ENCODE measurements at regions not wholly inside any gene's neighbourhood (a gene's known extent, or its start where the extent isn't known, plus 50 kb on each side); places are given as distances from the start of the nearest gene placed in this dataset.

DNA sequence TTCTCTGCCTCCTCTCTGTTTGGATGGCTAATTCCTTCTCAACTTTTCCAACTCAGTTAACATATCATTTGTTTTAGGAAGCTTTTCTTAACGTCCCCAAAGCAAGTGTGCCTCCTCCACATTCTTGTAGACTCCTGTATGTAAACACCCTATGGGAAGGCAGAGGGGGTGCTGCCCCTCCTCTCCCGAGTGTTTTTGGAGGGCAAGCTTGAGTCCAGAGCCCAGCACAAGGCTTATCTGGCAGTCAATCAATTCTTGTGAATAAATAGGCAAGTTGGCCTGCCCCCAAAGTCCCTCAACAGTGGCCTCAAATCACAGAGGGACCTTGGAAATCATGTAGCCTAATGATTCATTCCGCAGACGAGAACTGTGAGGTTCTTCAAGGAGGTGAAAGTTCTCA, 305.6 kb downstream of the RPS24 start:
- Histone ChIP-seq H3K27me3 (ENCODE audit: insufficient read depth, low read length) (peaks cover 13% of the 10 kb centered on the region; the same call in 1 of the 2 replicates), H3K79me2 (ENCODE audit: insufficient read depth, low read length) (no peaks in the 10 kb centered on the region), H2AFZ (ENCODE audit: low read depth, low read length, poor library complexity, severe bottlenecking) (no peak overlapping the region), H4K20me1 (ENCODE audit: insufficient read depth) (no peaks in the 10 kb centered on the region), H3K9me2 (ENCODE audit: insufficient read depth) (no peaks in the 10 kb centered on the region), H3K4me1 (ENCODE audit: control insufficient read depth in 1 of 2, insufficient read depth in 2 of 2, low read length in 2 of 2) (no peaks in the 10 kb centered on the region), H3K9me3 (ENCODE audit: control insufficient read depth in 1 of 2, insufficient read depth in 1 of 2, low read depth in 1 of 2, low read length in 2 of 2) (no peaks in the 10 kb centered on the region), H3K27ac (ENCODE audit: low read depth, low read length) (no peak overlapping the region), H3K4me3 (replicated peaks in 1 of 2; ENCODE audit: low read depth in 1 of 2, low read length in 2 of 2) (no peak overlapping the region), H3K36me3 (ENCODE audit: control insufficient read depth in 1 of 2, insufficient read depth in 2 of 2, low read length in 2 of 2) (no peaks in the 10 kb centered on the region), H3K9ac (ENCODE audit: low read length) (no peak overlapping the region), H3K4me2 (ENCODE audit: low read length) (no peak overlapping the region)
- intact Hi-C loops (cut with micrococcal nuclease) = no loop called here
- TF ChIP-seq POLR2AphosphoS5 (IDR thresholded peaks at IDR 0.05; ENCODE audit: low read depth, low read length) (no peak), CBX3 (IDR thresholded peaks at IDR 0.05; ENCODE audit: low read depth) (no peak), MAX (IDR thresholded peaks at IDR 0.05) (no peak), YY1 (IDR thresholded peaks at IDR 0.05; ENCODE audit: extremely low read depth, insufficient replicate concordance, low read depth, low read length) (no peak), EZH2 (IDR thresholded peaks at IDR 0.05) (no peak), SP1 (IDR thresholded peaks at IDR 0.05; ENCODE audit: low read depth) (no peak), ZNF274 (IDR thresholded peaks at IDR 0.05; ENCODE audit: low read depth, low read length) (no peak), ATF3 (IDR thresholded peaks at IDR 0.05) (no peak), EZH2phosphoT487 (IDR thresholded peaks at IDR 0.05; ENCODE audit: borderline replicate concordance) (no peak), JUND (IDR thresholded peaks at IDR 0.05) (no peak), ZFX (IDR thresholded peaks at IDR 0.05) (no peak), CEBPB (IDR thresholded peaks at IDR 0.05; ENCODE audit: low read depth) (no peak), FOSL1 (IDR thresholded peaks at IDR 0.05; ENCODE audit: low read depth) (no peak), RAD21 (IDR thresholded peaks at IDR 0.05; ENCODE audit: low read depth) (no peak), SIN3A (IDR thresholded peaks at IDR 0.05; ENCODE audit: low read depth) (no peak), EGR1 (IDR thresholded peaks at IDR 0.05; ENCODE audit: low read depth) (no peak)
- TF ChIP-seq, protein P1, sequence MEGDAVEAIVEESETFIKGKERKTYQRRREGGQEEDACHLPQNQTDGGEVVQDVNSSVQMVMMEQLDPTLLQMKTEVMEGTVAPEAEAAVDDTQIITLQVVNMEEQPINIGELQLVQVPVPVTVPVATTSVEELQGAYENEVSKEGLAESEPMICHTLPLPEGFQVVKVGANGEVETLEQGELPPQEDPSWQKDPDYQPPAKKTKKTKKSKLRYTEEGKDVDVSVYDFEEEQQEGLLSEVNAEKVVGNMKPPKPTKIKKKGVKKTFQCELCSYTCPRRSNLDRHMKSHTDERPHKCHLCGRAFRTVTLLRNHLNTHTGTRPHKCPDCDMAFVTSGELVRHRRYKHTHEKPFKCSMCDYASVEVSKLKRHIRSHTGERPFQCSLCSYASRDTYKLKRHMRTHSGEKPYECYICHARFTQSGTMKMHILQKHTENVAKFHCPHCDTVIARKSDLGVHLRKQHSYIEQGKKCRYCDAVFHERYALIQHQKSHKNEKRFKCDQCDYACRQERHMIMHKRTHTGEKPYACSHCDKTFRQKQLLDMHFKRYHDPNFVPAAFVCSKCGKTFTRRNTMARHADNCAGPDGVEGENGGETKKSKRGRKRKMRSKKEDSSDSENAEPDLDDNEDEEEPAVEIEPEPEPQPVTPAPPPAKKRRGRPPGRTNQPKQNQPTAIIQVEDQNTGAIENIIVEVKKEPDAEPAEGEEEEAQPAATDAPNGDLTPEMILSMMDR (IDR thresholded peaks at IDR 0.05 in 2 of 3, conservative IDR thresholded peaks at IDR 0.05 in 1 of 3; ENCODE audit: borderline replicate concordance in 1 of 3, insufficient read depth in 1 of 3, low read depth in 2 of 3, low read length in 2 of 3) = no peak
- TF ChIP-seq, protein P2, sequence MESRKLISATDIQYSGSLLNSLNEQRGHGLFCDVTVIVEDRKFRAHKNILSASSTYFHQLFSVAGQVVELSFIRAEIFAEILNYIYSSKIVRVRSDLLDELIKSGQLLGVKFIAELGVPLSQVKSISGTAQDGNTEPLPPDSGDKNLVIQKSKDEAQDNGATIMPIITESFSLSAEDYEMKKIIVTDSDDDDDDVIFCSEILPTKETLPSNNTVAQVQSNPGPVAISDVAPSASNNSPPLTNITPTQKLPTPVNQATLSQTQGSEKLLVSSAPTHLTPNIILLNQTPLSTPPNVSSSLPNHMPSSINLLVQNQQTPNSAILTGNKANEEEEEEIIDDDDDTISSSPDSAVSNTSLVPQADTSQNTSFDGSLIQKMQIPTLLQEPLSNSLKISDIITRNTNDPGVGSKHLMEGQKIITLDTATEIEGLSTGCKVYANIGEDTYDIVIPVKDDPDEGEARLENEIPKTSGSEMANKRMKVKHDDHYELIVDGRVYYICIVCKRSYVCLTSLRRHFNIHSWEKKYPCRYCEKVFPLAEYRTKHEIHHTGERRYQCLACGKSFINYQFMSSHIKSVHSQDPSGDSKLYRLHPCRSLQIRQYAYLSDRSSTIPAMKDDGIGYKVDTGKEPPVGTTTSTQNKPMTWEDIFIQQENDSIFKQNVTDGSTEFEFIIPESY (IDR thresholded peaks at IDR 0.05; ENCODE audit: extremely low read depth, insufficient replicate concordance, low read length) = no peak
- no TSS peak for BruUV-seq (replicated peaks)
- CTCF ChIA-PET = no interaction called here
- POLR2A ChIA-PET = no interaction called here
- RAD21 ChIA-PET (ENCODE audit: low non-redundant PET in 1 of 2, low total read pairs in 2 of 2, uncharacterized antibody in 2 of 2, unreplicated experiment in 2 of 2) = no interaction called here
- no peak for ATAC-seq
- no peak for DNase-seq (ENCODE audit: low read depth, low spot score)

All from HCT116 (cell line).